ENCODE measurements at regions not wholly inside any gene's neighbourhood (a gene's known extent, or its start where the extent isn't known, plus 50 kb on each side); places are given as distances from the start of the nearest gene placed in this dataset.

GRCh38 chr13:53623146-53623545 lies 594.5 kb downstream of the OLFM4 start:
- Histone ChIP-seq H3K9me3 (no peaks in the 10 kb centered on the region), H3K27me3 (no peaks in the 10 kb centered on the region), H3K27ac (no peak overlapping the region), H3K36me3 (no peaks in the 10 kb centered on the region), H3K4me3 (no peak overlapping the region), H3K4me1 (no peaks in the 10 kb centered on the region)
- DNase-seq (ENCODE audit: low spot score in 2 of 2): no peak
- intact Hi-C loops (cut with DNase I): no loop called here
- no peak for TF ChIP-seq CTCF (IDR thresholded peaks at IDR 0.05)

- no peaks in the 10 kb centered on the region for H3K27me3 ChIP-seq
- no peak overlapping the region for H3K4me3 ChIP-seq
- no peaks in the 10 kb centered on the region for H3K9me3 ChIP-seq
- H3K27ac ChIP-seq: no peak overlapping the region
- no peak for TF ChIP-seq CTCF (IDR thresholded peaks at IDR 0.05)
- H3K4me1 ChIP-seq: no peaks in the 10 kb centered on the region
- no peaks in the 10 kb centered on the region for H3K36me3 ChIP-seq
- DNase-seq (ENCODE audit: low spot score in 2 of 2): no peak
- intact Hi-C loops (cut with DNase I): no loop called here
Observed at GRCh38 chr13:53631511-53631910, 602.9 kb downstream of the OLFM4 start.

DNA sequence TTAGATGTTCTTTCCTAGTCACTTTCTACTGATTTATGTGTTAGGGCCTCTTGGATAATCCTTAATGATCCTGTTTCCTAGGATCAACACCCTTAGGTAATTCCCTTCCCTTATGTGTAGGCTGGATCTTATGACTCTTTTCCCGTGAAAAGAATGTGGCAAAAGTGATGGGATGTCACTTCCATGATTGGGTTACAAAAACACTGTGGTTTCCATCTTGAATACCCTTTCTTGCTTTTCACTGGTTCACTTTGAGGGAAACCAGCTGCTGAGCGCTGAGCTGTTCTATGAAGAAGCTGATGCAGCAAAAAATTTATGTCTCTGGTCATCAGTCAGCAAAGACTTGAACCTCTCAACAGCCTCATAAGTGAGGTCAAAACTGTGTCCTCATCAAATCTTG lies 609.4 kb downstream of the OLFM4 start:
- no peaks in the 10 kb centered on the region for H3K27me3 ChIP-seq
- no peaks in the 10 kb centered on the region for H3K9me3 ChIP-seq
- intact Hi-C loops (cut with DNase I): no loop called here
- no peaks in the 10 kb centered on the region for H3K4me1 ChIP-seq
- H3K4me3 ChIP-seq: no peak overlapping the region
- no peak overlapping the region for H3K27ac ChIP-seq
- DNase-seq (ENCODE audit: low spot score in 2 of 2): no peak
- no peaks in the 10 kb centered on the region for H3K36me3 ChIP-seq
- no peak for TF ChIP-seq CTCF (IDR thresholded peaks at IDR 0.05)

DNA sequence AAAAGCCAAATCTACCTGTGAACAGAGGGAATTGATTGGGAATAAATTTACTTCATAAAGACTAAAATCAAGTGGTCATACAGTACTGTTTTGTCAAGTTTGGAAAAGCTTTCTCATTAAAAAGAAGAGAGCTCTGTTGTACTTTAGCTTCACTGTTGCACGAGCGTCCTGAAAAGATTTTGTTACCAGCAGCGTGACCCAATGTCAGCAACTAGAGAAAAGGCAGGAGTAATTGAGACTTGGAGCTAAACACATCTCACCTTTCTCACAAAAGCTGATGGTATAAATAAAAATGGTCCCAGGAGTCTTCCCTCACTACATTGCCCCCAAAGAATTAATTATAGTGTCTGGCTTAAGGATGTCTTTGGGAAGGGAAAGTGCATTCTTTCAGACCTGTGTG lies 613.7 kb downstream of the OLFM4 start:
- no peak for TF ChIP-seq CTCF (IDR thresholded peaks at IDR 0.05)

DNA sequence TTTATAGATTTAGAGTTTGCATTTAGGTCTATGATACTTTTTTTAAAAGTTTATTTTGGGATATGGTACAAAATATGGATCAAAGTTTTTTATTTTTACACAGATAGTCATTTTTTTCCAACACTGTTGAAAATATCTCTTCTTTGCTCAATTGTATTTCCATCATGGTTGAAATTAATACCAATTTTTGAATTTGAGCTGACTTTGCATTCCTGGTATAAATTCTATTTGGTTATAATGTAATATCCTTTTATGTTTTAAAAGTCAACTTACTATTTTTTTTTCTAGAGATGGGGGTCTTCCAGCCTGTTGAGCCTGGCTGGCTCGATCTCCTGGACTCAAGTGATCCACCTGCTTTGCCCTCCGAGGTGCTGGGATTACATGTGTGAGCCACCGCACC lies 620.1 kb downstream of the OLFM4 start:
- Histone ChIP-seq H3K27me3 (no peaks in the 10 kb centered on the region), H3K27ac (no peak overlapping the region), H3K4me3 (no peak overlapping the region), H3K4me1 (no peaks in the 10 kb centered on the region), H3K9me3 (no peaks in the 10 kb centered on the region), H3K36me3 (no peaks in the 10 kb centered on the region)
- no peak for TF ChIP-seq CTCF (IDR thresholded peaks at IDR 0.05)
- intact Hi-C loops (cut with DNase I): no loop called here
- DNase-seq (ENCODE audit: low spot score in 2 of 2): no peak

More for the DNA sequence above, 613.7 kb downstream of the OLFM4 start:
- intact Hi-C loops (cut with DNase I): no loop called here
- H3K27ac ChIP-seq: no peak overlapping the region
- H3K4me1 ChIP-seq: no peaks in the 10 kb centered on the region
- H3K36me3 ChIP-seq: no peaks in the 10 kb centered on the region
- H3K9me3 ChIP-seq: no peaks in the 10 kb centered on the region
- no peaks in the 10 kb centered on the region for H3K27me3 ChIP-seq
- no peak overlapping the region for H3K4me3 ChIP-seq
- DNase-seq (ENCODE audit: low spot score in 2 of 2): no peak

DNA sequence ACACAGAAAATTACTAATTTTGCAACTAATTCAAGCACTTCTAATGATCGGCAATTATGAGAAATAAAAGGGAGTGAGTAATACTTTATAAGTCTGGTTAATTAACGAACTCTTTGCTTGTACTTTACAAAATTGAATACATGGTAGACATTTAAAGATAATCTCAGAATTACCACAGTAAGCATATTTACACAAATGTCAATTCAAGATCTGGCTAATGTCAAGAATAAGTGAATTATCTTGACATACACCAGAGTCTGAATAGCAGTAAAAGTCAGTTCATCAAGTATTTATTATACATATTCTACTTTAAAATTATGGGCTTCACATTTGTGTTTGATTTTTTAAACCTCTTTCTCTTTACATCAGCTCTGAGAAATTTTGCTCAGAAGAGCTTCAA lies 643.4 kb downstream of the OLFM4 start:
- H3K4me1 ChIP-seq: no peaks in the 10 kb centered on the region
- H3K9me3 ChIP-seq: no peaks in the 10 kb centered on the region
- H3K36me3 ChIP-seq: no peaks in the 10 kb centered on the region
- DNase-seq (ENCODE audit: low spot score in 2 of 2): no peak
- no peak overlapping the region for H3K27ac ChIP-seq
- no peak overlapping the region for H3K4me3 ChIP-seq
- no peaks in the 10 kb centered on the region for H3K27me3 ChIP-seq
- intact Hi-C loops (cut with DNase I): no loop called here
- TF ChIP-seq CTCF (IDR thresholded peaks at IDR 0.05): no peak
